Hematopoietic multipotent progenitor cell treated with erythropoietin and hydrocortisone succinate and interleukin-3 and kit ligand, for 17 days (in vitro differentiated cells): ENCODE measurements at regions not wholly inside any gene's neighbourhood (a gene's known extent, or its start where the extent isn't known, plus 50 kb on each side); places are given as distances from the start of the nearest gene placed in this dataset.

Source experiments
- DNase-seq: peaks from one replicate; pipeline ENCODE4 v3.0.0-alpha.2; 2015; ENCODE audit warnings: low spot score

DNA sequence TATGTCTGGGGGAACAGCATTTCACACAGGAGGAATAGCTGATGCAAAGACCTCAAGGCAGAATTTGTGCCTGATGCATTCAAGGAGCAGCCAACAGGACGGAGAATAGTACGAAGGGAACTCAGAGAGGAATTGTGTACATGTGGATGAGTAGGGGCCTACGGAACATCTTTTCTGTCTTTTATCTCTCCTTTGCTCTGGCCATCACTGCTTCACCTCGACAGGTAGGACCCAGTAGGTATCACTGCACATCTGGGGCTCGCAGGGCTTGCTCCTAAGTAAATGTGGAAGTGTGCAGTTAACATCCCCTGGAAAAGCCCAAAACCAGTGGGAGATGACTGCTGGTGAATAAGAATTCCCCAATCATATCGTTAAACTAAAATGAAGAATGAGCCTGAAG, 56.4 kb upstream of the POU1F1 start:
- DNase-seq = no peak

DNA sequence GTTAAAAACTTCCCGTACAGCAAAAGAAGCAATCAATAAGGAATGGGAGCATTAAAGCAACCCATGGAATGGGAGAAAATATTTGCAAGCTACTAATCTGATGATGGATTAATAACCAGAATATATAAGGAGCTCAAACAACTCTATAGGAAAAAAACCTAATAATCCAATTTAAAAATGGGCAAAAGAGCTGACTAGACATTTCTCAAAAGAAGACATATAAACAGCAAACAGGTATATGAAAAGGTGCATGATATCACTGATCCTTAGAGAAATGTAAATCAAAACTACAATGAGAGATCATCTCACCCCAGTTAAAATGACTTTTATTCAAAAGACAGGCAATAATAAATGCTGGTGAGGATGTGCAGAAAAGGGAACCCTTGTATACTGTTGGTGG, 52.7 kb upstream of the POU1F1 start:
- DNase-seq = no peak
